K562 (cell line): ENCODE measurements at regions not wholly inside any gene's neighbourhood (a gene's known extent, or its start where the extent isn't known, plus 50 kb on each side); places are given as distances from the start of the nearest gene placed in this dataset.

Experiments
- ATAC-seq: fragments of 200-7000 bp; cut with Tn5 transposase; 3 replicates; pipeline ENCODE4 v1.9.1; 2020; ENCODE audit warnings: moderate library complexity
- BruUV-seq: library from RNA; stranded (reverse); fragments of 400-500 nt; replicated peaks from 2 replicates; lab custom pipeline; 2021; lab: Mats Ljungman, UMichigan
- CTCF ChIA-PET: fragments of 300-600 bp; formaldehyde crosslinking; extraction: SDS; loops from one replicate; lab custom pipeline; 2021; ENCODE audit warnings: low intra/inter-chr PET ratio; lab: Yijun Ruan, JAX
- POLR2A ChIA-PET: fragments of 300-600, 350-650 bp; sonication (Branson Sonifier 250); formaldehyde crosslinking; extraction: SDS; loops from one replicate; lab custom pipeline; 2021; ENCODE audit warnings: antibody characterized with exemption, inconsistent platforms; lab: Yijun Ruan, JAX
- DNase-seq, 4 experiments: peaks; one replicate each; pipeline versions ENCODE4 v3.0.0 to v3.0.0-alpha.2; 2011 to 2018; ENCODE audit warnings: low spot score in 3 of 4, mixed read lengths in 3 of 4; ENCODE audit errors: extremely low read depth in 1 of 4
- FAIRE-seq: peaks from 2 replicates; lab custom pipeline; 2011; peaks lifted over from hg19 to GRCh38; lab: Jason Lieb, UNC
- H2AFZ ChIP-seq: 2 replicates; pipeline ENCODE4 v1.6.0; 2011; ENCODE audit warnings: low read depth, low read length, control low read depth, inconsistent platforms
- H3K27ac ChIP-seq: fragments of 200-600 bp; 3 replicates; pipeline ENCODE4 v1.8.0; 2011; ENCODE audit warnings: low read depth, mild to moderate bottlenecking, control low read depth, inconsistent platforms, low read length, moderate library complexity, mixed read lengths; ENCODE audit errors: extremely low read depth
- H3K27me3 ChIP-seq, 2 experiments: fragments of 300-600 bp in 1 of 2; 2 replicates in 1 of 2; 3 replicates in 1 of 2; pipeline versions ENCODE4 v1.6.0 to v1.8.0; 2011; ENCODE audit warnings: inconsistent platforms in 2 of 2, low read length in 2 of 2, mild to moderate bottlenecking in 1 of 2, mixed read lengths in 1 of 2, moderate library complexity in 1 of 2; ENCODE audit not compliant: control insufficient read depth in 2 of 2, insufficient read depth in 2 of 2
- H3K36me3 ChIP-seq: fragments of 300-600 bp; 3 replicates; pipeline ENCODE4 v1.8.0; 2011; ENCODE audit warnings: mild to moderate bottlenecking, low read length, inconsistent platforms; ENCODE audit not compliant: control insufficient read depth, insufficient read depth
- H3K4me1 ChIP-seq, 2 experiments: fragments of 200-600 bp in 1 of 2; replicated peaks in 1 of 2; 2 replicates in 1 of 2; 3 replicates in 1 of 2; pipeline versions ENCODE4 v1.5.1 to v1.8.0; 2011; ENCODE audit warnings: inconsistent platforms in 2 of 2, low read length in 2 of 2, mild to moderate bottlenecking in 1 of 2, mixed read lengths in 1 of 2, moderate library complexity in 1 of 2; ENCODE audit not compliant: control insufficient read depth in 2 of 2, insufficient read depth in 2 of 2
- H3K4me2 ChIP-seq: 2 replicates; pipeline ENCODE4 v1.6.1; 2011; ENCODE audit warnings: low read length, control low read depth, inconsistent platforms, mixed read lengths; ENCODE audit not compliant: insufficient read depth
- H3K4me3 ChIP-seq: fragments of 200-600 bp; sonication (generic), shearing (Covaris generic); 2 replicates; pipeline ENCODE4 v1.5.1; 2016; ENCODE audit warnings: control low read depth, inconsistent platforms
- H3K79me2 ChIP-seq: fragments of 200-600 bp; 3 replicates; pipeline ENCODE4 v1.8.0; 2011; ENCODE audit warnings: low read length, inconsistent platforms; ENCODE audit not compliant: control insufficient read depth, insufficient read depth
- H3K9ac ChIP-seq, 2 experiments: 2 replicates each; pipeline versions ENCODE4 v1.6.0 to v1.6.1; 2011; ENCODE audit warnings: low read depth in 2 of 2, low read length in 2 of 2, control low read depth in 1 of 2, inconsistent platforms in 1 of 2, mild to moderate bottlenecking in 1 of 2, mixed read lengths in 1 of 2; ENCODE audit not compliant: insufficient read depth in 1 of 2
- H3K9me1 ChIP-seq: one replicate; pipeline ENCODE4 v1.6.0; 2011; ENCODE audit warnings: inconsistent platforms, mild to moderate bottlenecking, low read length, moderate library complexity; ENCODE audit not compliant: control insufficient read depth, insufficient read depth
- H3K9me3 ChIP-seq: replicated peaks from 2 replicates; pipeline ENCODE4 v1.5.1; 2011; ENCODE audit warnings: low read depth, low read length, inconsistent platforms; ENCODE audit not compliant: control insufficient read depth, insufficient read depth
- H4K20me1 ChIP-seq: replicated peaks from 2 replicates; pipeline ENCODE4 v1.6.1; 2011; ENCODE audit warnings: low read length, inconsistent platforms, mixed read lengths; ENCODE audit not compliant: control insufficient read depth, insufficient read depth
- C11orf30 ChIP-seq: fragments of 450-650 bp; IDR thresholded peaks from 2 replicates; pipeline ENCODE4 v1.6.1; 2016; ENCODE audit warnings: low read depth, mild to moderate bottlenecking
- CBX8 ChIP-seq: fragments of 200-600 bp; sonication (generic); IDR thresholded peaks from 2 replicates; pipeline ENCODE4 v1.6.1; 2012; ENCODE audit warnings: borderline replicate concordance, mixed run types, low read depth, mild to moderate bottlenecking, moderate library complexity, mixed read lengths, low read length, control low read depth, inconsistent platforms; ENCODE audit not compliant: poor library complexity, severe bottlenecking; ENCODE audit errors: extremely low read depth
- CHD1 ChIP-seq: fragments of 200-600 bp; sonication (generic); IDR thresholded peaks from one replicate; pipeline ENCODE4 v1.6.1; 2012; ENCODE audit warnings: mild to moderate bottlenecking, moderate library complexity, low read length, inconsistent platforms
- HDAC1 ChIP-seq, 2 experiments: fragments of 450-650 bp; IDR thresholded peaks; 2 replicates each; pipeline ENCODE4 v1.6.1; 2016 to 2017; ENCODE audit warnings: inconsistent platforms in 1 of 2, mild to moderate bottlenecking in 1 of 2, moderate library complexity in 1 of 2
- HDAC6 ChIP-seq: IDR thresholded peaks from 2 replicates; pipeline ENCODE4 v1.6.1; 2012; ENCODE audit warnings: low read depth, mild to moderate bottlenecking, control low read depth, inconsistent platforms, low read length, moderate library complexity
- KLF6 ChIP-seq: fragments of 250-450 bp; sonication (Bioruptor Pico); IDR thresholded peaks from 2 replicates; pipeline ENCODE4 v1.4.0; 2020; ENCODE audit warnings: mild to moderate bottlenecking, moderate library complexity, borderline replicate concordance
- LEF1 ChIP-seq: fragments of 450-650 bp; IDR thresholded peaks from 2 replicates; pipeline ENCODE4 v1.6.1; 2016; ENCODE audit warnings: mild to moderate bottlenecking
- NFIC ChIP-seq: fragments of 450-650 bp; IDR thresholded peaks from 2 replicates; pipeline ENCODE4 v1.6.1; 2017; ENCODE audit warnings: mild to moderate bottlenecking, inconsistent platforms
- NR2F6 ChIP-seq: fragments of 450-650 bp; formaldehyde crosslinking; IDR thresholded peaks from 2 replicates; pipeline ENCODE4 v1.4.0; 2020; ENCODE audit warnings: mild to moderate bottlenecking
- PCBP2 ChIP-seq: fragments of 200-400 bp; formaldehyde crosslinking; IDR thresholded peaks from 2 replicates; pipeline ENCODE4 v1.6.1; 2018; ENCODE audit warnings: low read length, low read depth, mild to moderate bottlenecking, moderate library complexity; ENCODE audit not compliant: poor library complexity, severe bottlenecking
- ZNF146 ChIP-seq: IDR thresholded peaks from one replicate; pipeline ENCODE4 v1.6.1; 2018; ENCODE audit warnings: missing compliant biosample characterization; ENCODE audit not compliant: unreplicated experiment
- ZNF239 ChIP-seq: fragments of 250-450 bp; sonication (Bioruptor Pico); IDR thresholded peaks from 2 replicates; pipeline ENCODE4 v1.4.0; 2020; ENCODE audit warnings: mild to moderate bottlenecking
- ZNF41 ChIP-seq: fragments of 250-450 bp; sonication (Bioruptor Pico); conservative IDR thresholded peaks from 2 replicates; pipeline ENCODE4 v1.4.0; 2020; ENCODE audit warnings: mild to moderate bottlenecking
- ZNF764 ChIP-seq: fragments of 250-450 bp; sonication (Bioruptor Pico); IDR thresholded peaks from 2 replicates; pipeline ENCODE4 v1.4.0; 2020; ENCODE audit warnings: low read depth, mild to moderate bottlenecking, moderate library complexity
- ZNF830 ChIP-seq: fragments of 250-450 bp; sonication (Bioruptor Pico); IDR thresholded peaks from 2 replicates; pipeline ENCODE4 v1.5.0; 2021; ENCODE audit warnings: mild to moderate bottlenecking
- ZSCAN29 ChIP-seq: fragments of 450-650 bp; IDR thresholded peaks from 2 replicates; pipeline ENCODE4 v1.6.1; 2017
- WGBS: fragments of 100-300 bp; shearing (Covaris generic); methylation state at CpG from one replicate; pipeline ENCODE4 v1.1.6; 2016; ENCODE audit warnings: low coverage, mixed read lengths; ENCODE audit not compliant: insufficient coverage; ENCODE audit errors: missing lambda C conversion rate; 5-methylcytosine and 5-hydroxymethylcytosine counted together
- in situ Hi-C: fragments of 300-500 bp; cut with MboI; formaldehyde crosslinking; loops from 4 replicates; pipeline ENCODE4 v1.15.0; 2018; ENCODE audit warnings: inconsistent platforms, mixed read lengths
- intact Hi-C: fragments of 100-400 bp; cut with micrococcal nuclease; formaldehyde crosslinking; loops from 2 replicates; pipeline ENCODE4 v1.14.2; 2022
- TF ChIP-seq, protein P1 (sequence below): IDR thresholded peaks from 2 replicates; pipeline ENCODE4 v1.6.1; 2012; ENCODE audit warnings: low read depth, low read length, improper control_type of control experiment, borderline replicate concordance
- TF ChIP-seq, protein P2 (sequence below): fragments of 450-650 bp; IDR thresholded peaks from 2 replicates; pipeline ENCODE4 v1.6.1; 2017; ENCODE audit warnings: antibody characterized with exemption, mild to moderate bottlenecking

DNA sequence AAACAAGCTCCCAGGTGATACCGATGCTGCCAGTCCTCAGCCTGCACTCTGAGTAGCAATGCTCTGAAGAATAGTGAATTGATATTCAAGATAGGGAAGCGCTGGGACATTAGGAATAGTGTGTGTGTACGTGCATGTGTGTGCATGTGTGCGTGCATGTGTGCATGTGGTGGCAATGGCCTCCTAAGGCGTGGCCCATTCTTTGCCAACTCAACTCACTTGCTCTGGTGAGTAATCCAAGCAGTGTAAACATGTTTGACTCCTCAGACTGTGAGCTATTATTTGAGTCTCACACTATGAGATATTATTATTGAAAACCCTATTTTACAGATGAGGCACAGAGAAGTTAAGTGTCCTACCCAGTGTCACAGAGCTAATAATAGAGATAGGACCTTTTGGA lies 186.6 kb downstream of the RAB11FIP2 start:
- H3K79me2 ChIP-seq = no peaks in the 10 kb centered on the region
- no peak overlapping the region for H3K9ac ChIP-seq
- no peak overlapping the region for H3K4me2 ChIP-seq
- CTCF ChIA-PET = interaction anchor here (0.6 kb wide), 1 partner anchor 16 kb away, joined by 3 read pairs; no protein-coding TSS in a partner anchor
- DNase-seq = no peak
- H3K4me3 ChIP-seq = no peak overlapping the region
- H3K36me3 ChIP-seq = no peaks in the 10 kb centered on the region
- no peaks in the 10 kb centered on the region for H3K9me3 ChIP-seq
- H3K27me3 ChIP-seq = no peaks in the 10 kb centered on the region
- in situ Hi-C loops = no loop called here
- no peak overlapping the region for H3K27ac ChIP-seq
- POLR2A ChIA-PET = no interaction called here
- no peak for FAIRE-seq
- ATAC-seq = no peak
- no peak overlapping the region for H2AFZ ChIP-seq
- no peaks in the 10 kb centered on the region for H3K9me1 ChIP-seq
- no peaks in the 10 kb centered on the region for H3K4me1 ChIP-seq
- no peaks in the 10 kb centered on the region for H4K20me1 ChIP-seq
- BruUV-seq = no TSS peak
- 0% methylated on average over 5 of the region's 5 CpGs for WGBS
- intact Hi-C loops = loop anchor here (5.0 kb wide), 1 partner anchor 382 kb away; no protein-coding TSS in a partner anchor
- no peak for TF ChIP-seq ZSCAN29
- no peak for TF ChIP-seq KLF6
- no peak for TF ChIP-seq LEF1
- TF ChIP-seq, protein P1, sequence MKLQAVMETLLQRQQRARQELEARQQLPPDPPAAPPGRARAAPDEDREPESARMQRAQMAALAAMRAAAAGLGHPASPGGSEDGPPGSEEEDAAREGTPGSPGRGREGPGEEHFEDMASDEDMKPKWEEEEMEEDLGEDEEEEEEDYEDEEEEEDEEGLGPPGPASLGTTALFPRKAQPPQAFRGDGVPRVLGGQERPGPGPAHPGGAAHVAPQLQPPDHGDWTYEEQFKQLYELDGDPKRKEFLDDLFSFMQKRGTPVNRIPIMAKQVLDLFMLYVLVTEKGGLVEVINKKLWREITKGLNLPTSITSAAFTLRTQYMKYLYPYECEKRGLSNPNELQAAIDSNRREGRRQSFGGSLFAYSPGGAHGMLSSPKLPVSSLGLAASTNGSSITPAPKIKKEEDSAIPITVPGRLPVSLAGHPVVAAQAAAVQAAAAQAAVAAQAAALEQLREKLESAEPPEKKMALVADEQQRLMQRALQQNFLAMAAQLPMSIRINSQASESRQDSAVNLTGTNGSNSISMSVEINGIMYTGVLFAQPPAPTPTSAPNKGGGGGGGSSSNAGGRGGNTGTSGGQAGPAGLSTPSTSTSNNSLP = no peak
- TF ChIP-seq CBX8 = no peak
- TF ChIP-seq HDAC6 = no peak
- TF ChIP-seq PCBP2 = no peak
- no peak for TF ChIP-seq HDAC1 (IDR thresholded peaks at IDR 0.05)
- TF ChIP-seq ZNF764 (CRISPR knock-in tag) = no peak
- TF ChIP-seq C11orf30 = no peak
- no peak for TF ChIP-seq ZNF830 (CRISPR knock-in tag)
- no peak for TF ChIP-seq ZNF41
- TF ChIP-seq ZNF239 (CRISPR knock-in tag) = no peak
- TF ChIP-seq ZNF146 (CRISPR knock-in tag) = no peak
- TF ChIP-seq CHD1 = no peak
- no peak for TF ChIP-seq NR2F6 (CRISPR knock-in tag)
- no peak for TF ChIP-seq NFIC
- TF ChIP-seq, protein P2, sequence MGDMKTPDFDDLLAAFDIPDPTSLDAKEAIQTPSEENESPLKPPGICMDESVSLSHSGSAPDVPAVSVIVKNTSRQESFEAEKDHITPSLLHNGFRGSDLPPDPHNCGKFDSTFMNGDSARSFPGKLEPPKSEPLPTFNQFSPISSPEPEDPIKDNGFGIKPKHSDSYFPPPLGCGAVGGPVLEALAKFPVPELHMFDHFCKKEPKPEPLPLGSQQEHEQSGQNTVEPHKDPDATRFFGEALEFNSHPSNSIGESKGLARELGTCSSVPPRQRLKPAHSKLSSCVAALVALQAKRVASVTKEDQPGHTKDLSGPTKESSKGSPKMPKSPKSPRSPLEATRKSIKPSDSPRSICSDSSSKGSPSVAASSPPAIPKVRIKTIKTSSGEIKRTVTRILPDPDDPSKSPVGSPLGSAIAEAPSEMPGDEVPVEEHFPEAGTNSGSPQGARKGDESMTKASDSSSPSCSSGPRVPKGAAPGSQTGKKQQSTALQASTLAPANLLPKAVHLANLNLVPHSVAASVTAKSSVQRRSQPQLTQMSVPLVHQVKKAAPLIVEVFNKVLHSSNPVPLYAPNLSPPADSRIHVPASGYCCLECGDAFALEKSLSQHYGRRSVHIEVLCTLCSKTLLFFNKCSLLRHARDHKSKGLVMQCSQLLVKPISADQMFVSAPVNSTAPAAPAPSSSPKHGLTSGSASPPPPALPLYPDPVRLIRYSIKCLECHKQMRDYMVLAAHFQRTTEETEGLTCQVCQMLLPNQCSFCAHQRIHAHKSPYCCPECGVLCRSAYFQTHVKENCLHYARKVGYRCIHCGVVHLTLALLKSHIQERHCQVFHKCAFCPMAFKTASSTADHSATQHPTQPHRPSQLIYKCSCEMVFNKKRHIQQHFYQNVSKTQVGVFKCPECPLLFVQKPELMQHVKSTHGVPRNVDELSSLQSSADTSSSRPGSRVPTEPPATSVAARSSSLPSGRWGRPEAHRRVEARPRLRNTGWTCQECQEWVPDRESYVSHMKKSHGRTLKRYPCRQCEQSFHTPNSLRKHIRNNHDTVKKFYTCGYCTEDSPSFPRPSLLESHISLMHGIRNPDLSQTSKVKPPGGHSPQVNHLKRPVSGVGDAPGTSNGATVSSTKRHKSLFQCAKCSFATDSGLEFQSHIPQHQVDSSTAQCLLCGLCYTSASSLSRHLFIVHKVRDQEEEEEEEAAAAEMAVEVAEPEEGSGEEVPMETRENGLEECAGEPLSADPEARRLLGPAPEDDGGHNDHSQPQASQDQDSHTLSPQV = no peak
